Activated CD8-positive, alpha-beta T cell treated with anti-CD3 and anti-CD28 coated beads, Interleukin-2, amount 10 ng/mL, durations not matched to agents 7 days and 5 days (primary cell): ENCODE measurements at regions not wholly inside any gene's neighbourhood (a gene's known extent, or its start where the extent isn't known, plus 50 kb on each side); places are given as distances from the start of the nearest gene placed in this dataset.

Source experiments
- ATAC-seq: fragments of 150-1000 bp; cut with Tn5 transposase; one replicate; pipeline ENCODE4 v1.10.0; 2021; ENCODE audit warnings: moderate library complexity
- CTCF ChIA-PET: fragments of 350-600 bp; sonication (Branson Sonifier 250); formaldehyde crosslinking; loops from one replicate; lab custom pipeline; 2021; ENCODE audit warnings: antibody characterized with exemption; lab: Charles Lee
- POLR2A ChIA-PET: fragments of 350-600 bp; sonication (Branson Sonifier 250); formaldehyde crosslinking; loops from one replicate; lab custom pipeline; 2021; ENCODE audit warnings: antibody characterized with exemption; lab: Charles Lee
- DNase-seq: peaks from one replicate; pipeline ENCODE4 v3.0.0-alpha.2; 2020
- H3K27ac Mint-ChIP-seq: one replicate; pipeline ENCODE4 v1.8.0; 2021; ENCODE audit warnings: mild to moderate bottlenecking, mixed read lengths
- H3K27me3 Mint-ChIP-seq: one replicate; pipeline ENCODE4 v1.8.0; 2021; ENCODE audit warnings: low read depth, mixed read lengths
- H3K36me3 Mint-ChIP-seq: one replicate; pipeline ENCODE4 v1.8.0; 2021; ENCODE audit warnings: low read depth, mixed read lengths
- H3K4me1 Mint-ChIP-seq: one replicate; pipeline ENCODE4 v1.8.0; 2021; ENCODE audit warnings: low read depth, mixed read lengths
- H3K4me3 Mint-ChIP-seq: one replicate; pipeline ENCODE4 v1.8.0; 2021; ENCODE audit warnings: mild to moderate bottlenecking, mixed read lengths
- H3K9me3 Mint-ChIP-seq: one replicate; pipeline ENCODE4 v1.8.0; 2022; ENCODE audit warnings: mixed read lengths; ENCODE audit not compliant: insufficient read depth

DNA sequence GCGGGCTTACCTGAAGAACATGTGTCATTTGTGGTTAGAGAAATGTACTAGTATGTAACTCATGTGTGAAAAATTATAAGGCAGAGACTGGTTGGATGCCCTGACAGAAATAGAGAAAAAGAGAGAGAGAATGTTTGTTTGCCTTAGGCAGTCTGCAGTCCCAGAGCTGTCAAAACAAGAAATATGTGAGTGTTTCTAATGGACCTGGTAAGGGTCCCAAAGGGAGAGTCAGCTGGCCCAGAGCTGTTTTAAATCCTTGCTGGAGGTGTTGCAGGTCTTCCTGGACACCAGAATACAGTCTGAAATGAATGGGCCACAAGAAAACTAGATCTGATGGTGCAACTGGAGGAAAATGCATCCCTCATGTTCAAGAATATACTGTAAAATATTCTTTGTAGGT lies 158.3 kb upstream of the OGFRL1 start:
- Mint-ChIP-seq H3K4me3 (no peak overlapping the region), H3K4me1 (no peaks in the 10 kb centered on the region), H3K27ac (no peak overlapping the region), H3K27me3 (no peaks in the 10 kb centered on the region), H3K9me3 (no peaks in the 10 kb centered on the region), H3K36me3 (no peaks in the 10 kb centered on the region)
- ChIA-PET CTCF (no interaction called here), POLR2A (interaction anchor here (0.7 kb wide), 1 partner anchor 9 kb away, joined by 3 read pairs; no protein-coding TSS in a partner anchor)
- ATAC-seq: no peak
- DNase-seq: no peak

DNA sequence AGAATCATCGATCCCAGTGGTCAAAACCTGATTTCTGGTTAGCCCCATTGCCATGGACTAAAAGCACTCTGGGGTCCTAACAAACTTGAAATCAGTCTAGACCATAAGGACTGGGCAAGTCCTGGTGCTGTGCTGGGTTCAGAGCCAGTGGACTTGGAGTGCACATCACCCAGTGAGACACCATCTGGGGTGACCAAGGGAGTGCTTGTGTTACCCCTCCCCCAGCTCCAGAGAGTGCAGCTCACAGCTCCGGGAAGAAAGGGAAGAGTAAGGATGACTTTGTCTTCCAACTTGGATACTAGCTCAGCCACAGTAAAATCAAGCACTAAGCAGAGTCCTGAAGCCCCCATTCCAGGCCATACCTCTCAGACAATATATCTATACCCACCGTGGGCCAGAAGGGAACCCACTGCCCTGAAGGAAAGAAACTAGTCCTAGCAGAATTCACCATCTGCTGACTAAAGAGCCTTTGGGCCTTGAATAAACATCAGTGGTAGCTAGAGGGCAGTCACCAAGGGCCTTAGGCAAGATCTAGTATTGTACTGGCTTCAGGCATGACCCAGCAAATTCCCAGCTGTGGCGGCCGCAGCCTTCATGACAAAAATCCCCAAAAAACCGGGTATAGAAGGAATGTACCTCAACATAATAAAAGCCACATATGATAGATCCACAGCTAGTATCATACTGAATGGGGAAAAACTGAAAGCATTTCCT lies 153.5 kb upstream of the OGFRL1 start:
- POLR2A ChIA-PET: no interaction called here
- H3K27ac Mint-ChIP-seq: no peak overlapping the region
- H3K36me3 Mint-ChIP-seq: no peaks in the 10 kb centered on the region
- H3K27me3 Mint-ChIP-seq: peaks cover 3% of the 10 kb centered on the region
- DNase-seq: no peak
- no peak for ATAC-seq
- CTCF ChIA-PET: no interaction called here
- no peaks in the 10 kb centered on the region for H3K9me3 Mint-ChIP-seq
- H3K4me1 Mint-ChIP-seq: no peaks in the 10 kb centered on the region
- H3K4me3 Mint-ChIP-seq: no peak overlapping the region

DNA sequence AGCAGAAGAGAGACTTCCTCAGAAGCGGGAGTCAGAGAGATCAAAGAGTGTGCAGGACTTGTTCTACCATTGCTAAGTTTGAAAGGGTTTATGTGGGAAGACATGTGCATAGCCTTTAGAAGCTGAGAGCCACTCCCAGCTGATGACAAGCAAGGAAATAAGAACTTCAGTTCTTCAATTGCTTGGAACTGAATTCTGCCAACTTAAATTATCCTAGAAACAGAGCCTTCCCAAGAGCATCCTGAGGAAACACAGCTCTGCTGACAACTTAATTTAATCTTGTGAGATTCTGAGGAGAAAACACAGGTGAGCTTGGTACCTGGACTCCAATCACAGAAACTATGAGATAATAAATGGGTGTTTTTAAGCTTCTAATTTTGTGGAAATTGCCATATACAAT lies 150.6 kb upstream of the OGFRL1 start:
- H3K4me3 Mint-ChIP-seq: no peak overlapping the region
- H3K27ac Mint-ChIP-seq: no peak overlapping the region
- H3K9me3 Mint-ChIP-seq: no peaks in the 10 kb centered on the region
- no peak for DNase-seq
- ATAC-seq: no peak
- ChIA-PET POLR2A (no interaction called here), CTCF (no interaction called here)
- peaks cover 3% of the 10 kb centered on the region for H3K27me3 Mint-ChIP-seq
- H3K4me1 Mint-ChIP-seq: no peaks in the 10 kb centered on the region
- H3K36me3 Mint-ChIP-seq: no peaks in the 10 kb centered on the region

DNA sequence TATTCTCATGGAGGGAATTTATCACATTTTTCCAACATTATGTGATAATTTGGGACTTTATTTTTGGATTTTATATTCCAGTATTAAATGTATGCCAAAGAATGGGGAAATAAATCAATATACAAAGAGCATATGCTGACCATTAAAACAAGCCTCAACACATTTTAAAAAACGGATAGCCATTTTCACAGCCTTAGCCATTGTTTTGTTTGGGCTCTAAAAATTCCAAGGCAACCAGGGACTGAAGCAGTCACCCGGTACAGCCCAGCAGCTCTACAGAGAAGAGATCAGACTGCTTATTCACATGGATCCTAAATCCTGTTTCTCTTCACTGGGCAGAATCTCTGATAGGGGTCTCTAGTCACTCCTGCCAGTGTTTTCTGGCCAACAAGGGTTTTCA lies 150.2 kb upstream of the OGFRL1 start:
- CTCF ChIA-PET: no interaction called here
- Mint-ChIP-seq H3K4me3 (no peak overlapping the region), H3K27me3 (peaks cover 3% of the 10 kb centered on the region), H3K4me1 (no peaks in the 10 kb centered on the region), H3K9me3 (no peaks in the 10 kb centered on the region), H3K27ac (no peak overlapping the region), H3K36me3 (no peaks in the 10 kb centered on the region)
- POLR2A ChIA-PET: no interaction called here
- ATAC-seq (no peak), DNase-seq (no peak)

DNA sequence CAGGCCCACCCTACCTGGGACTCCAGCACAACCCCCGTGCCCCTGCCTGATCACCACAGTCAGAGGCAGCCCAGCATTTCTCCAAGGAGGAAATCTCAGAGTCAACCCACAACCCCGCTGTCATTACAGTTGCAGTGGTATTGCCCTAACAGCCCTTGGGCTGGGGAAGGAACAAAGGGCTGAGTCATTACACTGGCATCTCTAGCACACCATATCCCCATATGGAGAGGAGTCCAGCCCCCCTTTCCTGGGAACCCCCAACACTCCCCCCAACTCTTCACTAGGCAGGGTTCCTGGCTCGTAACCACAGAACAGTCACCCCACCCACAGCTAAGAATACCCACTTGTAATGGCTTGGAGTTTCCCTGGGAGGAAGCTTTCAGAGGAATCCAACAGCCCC lies 149.4 kb upstream of the OGFRL1 start:
- DNase-seq (no peak), ATAC-seq (no peak)
- POLR2A ChIA-PET: no interaction called here
- Mint-ChIP-seq H3K27ac (no peak overlapping the region), H3K36me3 (no peaks in the 10 kb centered on the region), H3K9me3 (no peaks in the 10 kb centered on the region), H3K4me3 (no peak overlapping the region), H3K4me1 (no peaks in the 10 kb centered on the region), H3K27me3 (peaks cover 3% of the 10 kb centered on the region)
- CTCF ChIA-PET: no interaction called here

DNA sequence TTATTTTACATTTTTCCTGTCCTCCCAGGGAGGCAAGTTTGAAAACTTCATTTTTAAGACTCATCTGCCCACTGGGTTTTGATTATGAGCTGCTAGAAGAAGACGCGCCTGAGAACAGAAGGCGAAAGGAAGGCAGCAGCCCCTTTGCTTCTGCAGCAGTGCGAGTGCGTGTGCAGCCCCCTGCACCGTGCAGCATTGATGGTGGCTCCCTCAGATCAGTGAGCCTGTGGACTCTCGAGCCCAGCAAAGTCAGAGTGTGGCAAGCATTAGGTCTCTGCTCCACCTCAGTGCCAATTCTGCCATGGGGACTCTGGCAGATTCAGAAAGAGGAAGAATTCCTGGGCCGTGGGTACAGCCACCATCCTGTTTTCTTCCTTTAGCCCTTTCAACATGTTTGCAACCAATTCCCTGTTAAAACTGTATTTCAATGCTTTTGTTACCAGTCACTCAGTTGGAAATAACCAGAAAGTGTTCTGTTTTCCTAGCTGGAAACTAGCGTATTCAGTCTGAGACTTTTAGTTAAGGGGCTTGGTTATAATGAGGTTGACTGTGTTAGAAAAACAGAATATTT lies 134.8 kb upstream of the OGFRL1 start:
- Mint-ChIP-seq H3K27ac (no peak overlapping the region), H3K4me1 (no peaks in the 10 kb centered on the region), H3K27me3 (peaks cover 2% of the 10 kb centered on the region), H3K36me3 (no peaks in the 10 kb centered on the region), H3K4me3 (no peak overlapping the region), H3K9me3 (no peaks in the 10 kb centered on the region)
- ATAC-seq (no peak), DNase-seq (no peak)
- CTCF ChIA-PET: no interaction called here
- POLR2A ChIA-PET: no interaction called here

DNA sequence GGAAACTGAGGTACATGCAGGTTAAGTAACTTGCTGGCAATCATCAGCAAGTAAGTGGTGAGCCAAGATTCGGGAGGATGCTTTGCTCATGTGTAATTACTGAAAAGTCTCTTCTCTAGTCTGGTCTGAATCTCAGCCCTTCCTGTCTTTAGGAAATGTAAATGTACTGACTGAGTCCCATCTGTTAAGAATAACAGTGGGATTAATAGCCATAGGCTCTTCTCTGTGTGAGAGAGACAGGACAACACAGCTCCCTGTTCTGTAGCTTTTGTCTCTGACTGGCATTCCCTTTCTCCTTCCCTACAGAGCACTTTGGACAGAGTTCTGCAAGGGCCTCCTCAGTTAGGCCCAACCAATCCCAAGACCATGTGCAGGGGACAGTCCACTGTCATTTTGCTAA lies 131.3 kb upstream of the OGFRL1 start:
- no peaks in the 10 kb centered on the region for H3K4me1 Mint-ChIP-seq
- DNase-seq (no peak), ATAC-seq (no peak)
- ChIA-PET POLR2A (no interaction called here), CTCF (no interaction called here)
- H3K9me3 Mint-ChIP-seq: no peaks in the 10 kb centered on the region
- no peak overlapping the region for H3K27ac Mint-ChIP-seq
- peaks cover 2% of the 10 kb centered on the region for H3K27me3 Mint-ChIP-seq
- no peaks in the 10 kb centered on the region for H3K36me3 Mint-ChIP-seq
- no peak overlapping the region for H3K4me3 Mint-ChIP-seq

DNA sequence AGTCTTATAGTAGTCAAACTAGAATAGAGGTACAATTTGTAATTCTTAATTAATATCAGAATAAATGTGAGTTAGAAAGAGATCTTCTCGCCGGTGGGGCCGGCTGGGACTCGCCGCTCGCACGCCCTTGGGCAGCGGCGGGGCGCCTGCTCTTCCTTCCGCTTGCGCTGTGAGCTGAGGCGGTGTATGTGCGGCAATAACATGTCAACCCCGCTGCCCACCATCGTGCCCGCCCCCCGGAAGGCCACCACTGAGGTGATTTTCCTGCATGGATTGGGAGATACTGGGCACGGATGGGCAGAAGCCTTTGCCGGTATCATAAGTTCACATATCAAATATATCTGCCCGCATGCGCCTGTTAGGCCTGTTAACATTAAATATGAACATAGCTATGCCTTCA lies 123.7 kb upstream of the OGFRL1 start:
- Mint-ChIP-seq H3K4me3 (no peak overlapping the region), H3K27me3 (peaks cover 6% of the 10 kb centered on the region), H3K4me1 (no peaks in the 10 kb centered on the region), H3K9me3 (no peaks in the 10 kb centered on the region), H3K36me3 (no peaks in the 10 kb centered on the region), H3K27ac (no peak overlapping the region)
- DNase-seq (no peak), ATAC-seq (no peak)
- ChIA-PET POLR2A (no interaction called here), CTCF (no interaction called here)

DNA sequence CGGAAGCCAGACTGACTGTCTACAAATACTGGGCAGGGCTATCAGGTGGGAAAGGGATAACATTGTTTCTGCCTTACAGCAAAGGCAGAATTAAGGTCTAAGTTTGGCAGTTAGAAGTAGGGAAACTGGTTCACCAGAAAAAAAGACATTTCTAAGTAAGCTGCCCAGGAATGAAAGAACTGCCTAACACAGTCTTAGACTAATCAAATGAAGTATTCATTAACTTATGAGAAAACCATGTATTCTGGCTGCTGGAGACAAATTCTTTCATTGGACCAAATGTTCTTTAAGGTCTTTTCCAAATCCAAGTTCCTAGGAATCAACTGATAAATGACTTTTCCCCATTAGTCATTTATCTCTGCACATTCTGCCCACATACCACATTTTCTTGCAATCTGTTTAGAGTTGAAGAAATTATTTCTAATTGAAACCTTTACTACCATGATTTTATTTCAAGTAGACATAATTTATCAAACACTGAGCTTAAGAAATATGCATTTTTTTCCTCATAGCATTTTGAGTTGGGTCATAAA lies 120.3 kb upstream of the OGFRL1 start:
- ChIA-PET POLR2A (no interaction called here), CTCF (no interaction called here)
- H3K9me3 Mint-ChIP-seq: no peaks in the 10 kb centered on the region
- H3K27ac Mint-ChIP-seq: no peak overlapping the region
- H3K36me3 Mint-ChIP-seq: no peaks in the 10 kb centered on the region
- H3K4me3 Mint-ChIP-seq: no peak overlapping the region
- H3K27me3 Mint-ChIP-seq: peaks cover 10% of the 10 kb centered on the region
- no peak for DNase-seq
- H3K4me1 Mint-ChIP-seq: no peaks in the 10 kb centered on the region
- ATAC-seq: no peak

DNA sequence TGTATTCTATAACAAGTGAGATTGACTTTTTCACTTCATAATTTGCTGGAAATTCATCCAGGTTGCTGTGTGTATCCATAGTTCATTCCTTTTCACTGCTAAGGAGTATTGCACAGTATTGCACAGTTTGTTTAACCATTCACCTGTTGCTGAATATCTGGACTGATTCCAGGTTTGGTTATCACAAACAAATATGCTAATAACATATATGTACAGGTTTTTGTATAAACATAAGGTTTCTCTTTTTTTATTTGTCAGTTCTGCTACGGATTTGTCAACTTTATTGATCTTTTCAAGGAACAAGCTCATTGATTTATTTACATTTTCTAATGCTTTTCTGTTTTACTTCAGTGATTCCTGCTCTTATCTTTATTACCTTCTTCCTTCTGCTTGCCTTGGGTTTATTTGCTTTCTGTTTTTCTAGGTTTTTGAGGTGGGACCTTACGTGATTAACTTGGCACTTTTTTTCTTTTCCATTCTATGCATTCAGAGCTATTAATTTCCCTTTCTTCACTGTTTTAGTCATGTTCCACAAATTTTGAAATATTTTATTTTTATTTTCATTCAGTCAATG lies 117.0 kb upstream of the OGFRL1 start:
- ChIA-PET POLR2A (no interaction called here), CTCF (no interaction called here)
- ATAC-seq (no peak), DNase-seq (no peak)
- Mint-ChIP-seq H3K36me3 (no peaks in the 10 kb centered on the region), H3K4me1 (no peaks in the 10 kb centered on the region), H3K27ac (no peak overlapping the region), H3K9me3 (no peaks in the 10 kb centered on the region), H3K4me3 (no peak overlapping the region), H3K27me3 (peaks cover 10% of the 10 kb centered on the region)

DNA sequence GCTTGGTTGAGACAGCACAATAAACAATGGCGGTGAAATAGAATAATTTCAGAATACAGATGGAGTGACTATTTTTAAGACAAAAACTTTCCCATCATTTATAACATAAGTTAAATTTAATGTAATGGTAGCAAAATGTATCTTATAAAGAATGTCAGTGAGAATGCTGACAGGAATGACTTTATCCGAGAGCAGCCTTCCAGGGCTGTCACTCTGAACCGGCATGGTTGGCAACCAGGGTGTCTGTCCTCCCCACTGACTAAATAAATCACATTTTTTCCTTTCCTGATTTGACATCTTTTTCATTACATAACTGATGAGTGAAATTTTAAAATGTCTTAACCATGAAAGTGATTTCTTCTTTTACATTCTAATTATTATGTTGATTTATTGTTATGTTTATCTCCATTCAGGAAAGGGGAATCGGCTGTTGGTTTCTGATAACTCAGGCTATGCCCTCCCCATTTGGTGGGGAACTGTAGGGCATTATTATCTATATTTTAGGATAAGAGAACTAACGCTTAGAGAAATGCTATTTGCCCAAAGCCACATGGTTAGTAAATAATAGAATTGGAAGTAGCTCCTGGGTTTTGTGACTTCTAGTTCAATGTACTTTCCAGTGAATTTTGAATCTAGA lies 109.2 kb upstream of the OGFRL1 start:
- DNase-seq (no peak), ATAC-seq (no peak)
- peaks cover 24% of the 10 kb centered on the region for H3K27me3 Mint-ChIP-seq
- H3K4me1 Mint-ChIP-seq: no peaks in the 10 kb centered on the region
- H3K9me3 Mint-ChIP-seq: no peaks in the 10 kb centered on the region
- H3K27ac Mint-ChIP-seq: no peak overlapping the region
- no peaks in the 10 kb centered on the region for H3K36me3 Mint-ChIP-seq
- POLR2A ChIA-PET: no interaction called here
- H3K4me3 Mint-ChIP-seq: no peak overlapping the region
- CTCF ChIA-PET: no interaction called here

DNA sequence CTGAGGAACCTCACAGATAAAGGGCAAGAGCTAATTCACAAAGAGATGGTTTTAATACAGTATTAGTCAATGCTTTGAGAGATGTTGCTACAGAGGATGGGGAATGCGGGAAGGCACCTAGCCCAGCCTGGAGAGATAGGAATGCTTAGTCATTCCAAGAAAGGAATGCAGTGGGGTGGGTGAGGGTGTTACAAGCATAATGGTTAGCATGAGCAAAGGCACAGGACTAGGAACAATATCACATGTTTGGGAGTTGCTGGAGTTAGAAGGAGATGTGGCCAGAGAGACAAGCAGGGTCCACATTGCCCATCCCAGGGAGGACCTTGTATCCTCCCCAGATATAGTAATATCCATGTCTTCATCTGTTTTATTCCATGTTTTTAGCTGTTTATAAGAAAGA lies 107.0 kb upstream of the OGFRL1 start:
- Mint-ChIP-seq H3K4me3 (no peak overlapping the region), H3K27me3 (peaks cover 30% of the 10 kb centered on the region), H3K27ac (no peak overlapping the region), H3K4me1 (no peaks in the 10 kb centered on the region), H3K36me3 (no peaks in the 10 kb centered on the region), H3K9me3 (no peaks in the 10 kb centered on the region)
- CTCF ChIA-PET: no interaction called here
- DNase-seq (no peak), ATAC-seq (no peak)
- POLR2A ChIA-PET: no interaction called here
